WTC11 (cell line): ENCODE measurements at regions not wholly inside any gene's neighbourhood (a gene's known extent, or its start where the extent isn't known, plus 50 kb on each side); places are given as distances from the start of the nearest gene placed in this dataset.

ENCODE experiments used
- ATAC-seq: fragments of 200-7000 bp; cut with Tn5 transposase; 2 replicates; pipeline ENCODE4 v1.10.0; 2021; ENCODE audit warnings: mild to moderate bottlenecking, moderate library complexity
- CTCF ChIA-PET: fragments of 300-600 bp; sonication (Branson Sonifier 250); formaldehyde crosslinking; loops from one replicate; lab custom pipeline; 2021; ENCODE audit warnings: antibody characterized with exemption; lab: Charles Lee
- POLR2A ChIA-PET: fragments of 350-600 bp; sonication (Branson Sonifier 250); formaldehyde crosslinking; loops from one replicate; lab custom pipeline; 2021; ENCODE audit warnings: antibody characterized with exemption; lab: Charles Lee
- DNase-seq: peaks from one replicate; pipeline ENCODE4 v3.0.0; 2021; ENCODE audit warnings: low spot score
- H3K27ac Mint-ChIP-seq: 2 replicates; pipeline ENCODE4 v1.8.0; 2021; ENCODE audit warnings: mixed read lengths
- H3K27me3 Mint-ChIP-seq: 2 replicates; pipeline ENCODE4 v1.8.0; 2021; ENCODE audit warnings: low read depth, mild to moderate bottlenecking, moderate library complexity, mixed read lengths
- H3K36me3 Mint-ChIP-seq: 2 replicates; pipeline ENCODE4 v1.8.0; 2021; ENCODE audit warnings: mixed read lengths
- H3K4me1 Mint-ChIP-seq: 2 replicates; pipeline ENCODE4 v1.8.0; 2022; ENCODE audit warnings: mixed read lengths
- H3K4me3 Mint-ChIP-seq: 2 replicates; pipeline ENCODE4 v1.8.0; 2021; ENCODE audit warnings: mild to moderate bottlenecking, moderate library complexity, mixed read lengths
- H3K9me3 Mint-ChIP-seq: 2 replicates; pipeline ENCODE4 v1.8.0; 2021; ENCODE audit warnings: mixed read lengths
- ATF1 ChIP-seq: sonication (generic); formaldehyde crosslinking; IDR thresholded peaks from 2 replicates; pipeline ENCODE4 v1.8.1; 2023; ENCODE audit warnings: mild to moderate bottlenecking, moderate library complexity, missing genetic modification reagents
- FOXJ3 ChIP-seq: sonication (generic); formaldehyde crosslinking; IDR thresholded peaks from 2 replicates; pipeline ENCODE4 v1.9.0; 2021; ENCODE audit warnings: missing genetic modification reagents, mild to moderate bottlenecking, borderline replicate concordance
- GABPB1 ChIP-seq: sonication (generic); formaldehyde crosslinking; IDR thresholded peaks from 2 replicates; pipeline ENCODE4 v1.8.1; 2023; ENCODE audit warnings: mild to moderate bottlenecking, missing genetic modification reagents
- HMGXB4 ChIP-seq: sonication (generic); formaldehyde crosslinking; IDR thresholded peaks from 2 replicates; pipeline ENCODE4 v1.8.1; 2023; ENCODE audit warnings: mild to moderate bottlenecking, moderate library complexity, missing genetic modification reagents
- JUN ChIP-seq: sonication (generic); formaldehyde crosslinking; IDR thresholded peaks from 2 replicates; pipeline ENCODE4 v1.8.0; 2023; ENCODE audit warnings: mild to moderate bottlenecking, missing genetic modification reagents
- PRRX2 ChIP-seq: fragments of 250-450 bp; sonication (Bioruptor Pico); IDR thresholded peaks from 2 replicates; pipeline ENCODE4 v1.8.0; 2021; ENCODE audit warnings: mild to moderate bottlenecking
- SOX15 ChIP-seq: fragments of 250-450 bp; sonication (Bioruptor Pico); IDR thresholded peaks from 2 replicates; pipeline ENCODE4 v1.9.0; 2021; ENCODE audit warnings: mild to moderate bottlenecking
- TP53 ChIP-seq: sonication (generic); formaldehyde crosslinking; IDR thresholded peaks from 2 replicates; pipeline ENCODE4 v1.8.1; 2023; ENCODE audit warnings: mild to moderate bottlenecking, missing genetic modification reagents
- USF2 ChIP-seq: sonication (generic); formaldehyde crosslinking; IDR thresholded peaks from 2 replicates; pipeline ENCODE4 v1.8.1; 2023; ENCODE audit warnings: mild to moderate bottlenecking, missing genetic modification reagents, moderate library complexity
- ZNF396 ChIP-seq: fragments of 250-450 bp; sonication (Bioruptor Pico); IDR thresholded peaks from 2 replicates; pipeline ENCODE4 v1.8.0; 2021; ENCODE audit warnings: mild to moderate bottlenecking, moderate library complexity, borderline replicate concordance
- ZNF423 ChIP-seq: fragments of 250-450 bp; sonication (Bioruptor Pico); IDR thresholded peaks from 2 replicates; pipeline ENCODE4 v2.1.2; 2022; ENCODE audit warnings: mild to moderate bottlenecking, moderate library complexity
- ZNF532 ChIP-seq: fragments of 250-450 bp; sonication (Bioruptor Pico); IDR thresholded peaks from 2 replicates; pipeline ENCODE4 v1.9.0; 2021; ENCODE audit warnings: mild to moderate bottlenecking, borderline replicate concordance
- ZSCAN18 ChIP-seq: fragments of 250-450 bp; sonication (Bioruptor Pico); IDR thresholded peaks from 2 replicates; pipeline ENCODE4 v2.1.2; 2022; ENCODE audit warnings: mild to moderate bottlenecking, moderate library complexity
- TF ChIP-seq, protein P1 (sequence below): fragments of 250-450 bp; sonication (Bioruptor Pico); conservative IDR thresholded peaks from 2 replicates; pipeline ENCODE4 v1.9.0; 2021; ENCODE audit warnings: mild to moderate bottlenecking
- TF ChIP-seq, protein P2 (sequence below): sonication (generic); formaldehyde crosslinking; conservative IDR thresholded peaks from 2 replicates; pipeline ENCODE4 v1.8.1; 2023; ENCODE audit warnings: mild to moderate bottlenecking, low read depth, missing genetic modification reagents, moderate library complexity

- no peak for TF ChIP-seq ZSCAN18 (CRISPR knock-in tag)
- no peak for TF ChIP-seq SOX15 (CRISPR knock-in tag)
- TF ChIP-seq, protein P1, sequence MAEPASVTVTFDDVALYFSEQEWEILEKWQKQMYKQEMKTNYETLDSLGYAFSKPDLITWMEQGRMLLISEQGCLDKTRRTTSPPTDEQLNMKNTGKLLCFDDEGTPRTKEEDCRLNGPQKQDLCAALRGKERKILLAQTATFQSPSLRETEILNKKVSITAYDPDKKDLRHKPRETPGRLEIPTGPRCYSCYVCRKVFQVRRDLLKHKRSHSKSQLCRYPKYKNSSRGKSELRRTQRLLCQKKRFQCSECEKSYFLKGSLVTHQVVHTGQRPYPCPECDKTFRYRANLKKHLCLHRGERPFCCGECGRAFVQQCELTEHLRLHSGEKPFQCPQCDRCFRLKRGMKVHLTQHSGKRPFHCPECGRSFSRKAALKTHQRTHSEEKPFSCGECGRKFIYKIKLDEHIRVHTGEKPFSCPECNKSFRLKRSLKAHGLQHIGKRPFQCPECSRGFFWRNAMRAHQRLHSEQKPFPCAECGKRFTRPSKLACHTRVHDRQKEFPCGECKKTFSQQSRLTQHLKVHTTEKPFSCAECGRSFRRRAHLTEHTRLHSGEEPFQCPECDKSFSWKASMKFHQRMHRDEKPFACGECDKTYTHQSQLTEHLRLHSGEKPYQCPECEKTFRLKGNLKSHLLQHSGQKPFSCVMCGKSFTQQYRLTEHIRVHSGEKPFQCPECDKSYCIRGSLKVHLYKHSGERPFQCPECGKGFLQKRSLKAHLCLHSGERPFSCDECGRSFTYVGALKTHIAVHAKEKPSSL (CRISPR knock-in tag): no peak
- TF ChIP-seq ATF1: no peak
Observed at GRCh38 chr16:8230497-8230896, 359.8 kb downstream of the TMEM114 start (continued).

DNA sequence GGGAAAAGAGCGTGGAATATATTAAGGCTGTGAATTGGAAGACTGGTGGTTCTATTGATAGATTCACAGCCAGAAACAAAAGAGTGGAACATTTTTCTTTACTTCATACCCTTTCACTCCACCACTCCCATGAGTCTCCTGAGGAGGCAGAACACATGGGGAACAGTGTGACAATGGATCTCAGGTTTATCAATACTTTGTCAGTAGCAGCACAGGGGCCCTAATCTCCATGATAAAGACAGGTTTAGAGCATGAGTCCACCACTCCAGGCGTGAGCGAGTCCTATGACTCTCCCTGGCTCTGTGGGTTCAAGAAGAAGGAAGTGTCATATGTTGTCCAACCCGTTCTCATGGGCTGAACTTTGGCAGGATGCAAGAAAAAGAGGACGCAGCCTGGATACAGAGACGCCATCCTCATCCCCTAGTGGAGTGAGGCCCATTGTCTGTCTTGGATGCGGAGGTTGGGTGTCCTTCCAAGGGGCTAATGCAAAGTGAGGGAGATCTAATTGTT is 361.2 kb downstream of the TMEM114 start:
- no peak overlapping the region for H3K27ac Mint-ChIP-seq
- ChIA-PET CTCF (no interaction called here), POLR2A (no interaction called here)
- no peak overlapping the region for H3K4me3 Mint-ChIP-seq
- ATAC-seq (no peak), DNase-seq (no peak)
- no peak for TF ChIP-seq TP53 (CRISPR knock-in tag)
- TF ChIP-seq FOXJ3 (CRISPR knock-in tag): no peak
- no peak for TF ChIP-seq USF2 (CRISPR knock-in tag)
- no peak for TF ChIP-seq SOX15 (CRISPR knock-in tag)
- no peak for TF ChIP-seq ZNF532 (CRISPR knock-in tag)
- no peak for TF ChIP-seq JUN (CRISPR knock-in tag)
- no peak for TF ChIP-seq ZNF396 (CRISPR knock-in tag)
- TF ChIP-seq ZNF423 (CRISPR knock-in tag): no peak
- no peak for TF ChIP-seq HMGXB4 (CRISPR knock-in tag)
- no peak for TF ChIP-seq GABPB1 (CRISPR knock-in tag)
- no peak for TF ChIP-seq PRRX2 (CRISPR knock-in tag)
- TF ChIP-seq, protein P2, sequence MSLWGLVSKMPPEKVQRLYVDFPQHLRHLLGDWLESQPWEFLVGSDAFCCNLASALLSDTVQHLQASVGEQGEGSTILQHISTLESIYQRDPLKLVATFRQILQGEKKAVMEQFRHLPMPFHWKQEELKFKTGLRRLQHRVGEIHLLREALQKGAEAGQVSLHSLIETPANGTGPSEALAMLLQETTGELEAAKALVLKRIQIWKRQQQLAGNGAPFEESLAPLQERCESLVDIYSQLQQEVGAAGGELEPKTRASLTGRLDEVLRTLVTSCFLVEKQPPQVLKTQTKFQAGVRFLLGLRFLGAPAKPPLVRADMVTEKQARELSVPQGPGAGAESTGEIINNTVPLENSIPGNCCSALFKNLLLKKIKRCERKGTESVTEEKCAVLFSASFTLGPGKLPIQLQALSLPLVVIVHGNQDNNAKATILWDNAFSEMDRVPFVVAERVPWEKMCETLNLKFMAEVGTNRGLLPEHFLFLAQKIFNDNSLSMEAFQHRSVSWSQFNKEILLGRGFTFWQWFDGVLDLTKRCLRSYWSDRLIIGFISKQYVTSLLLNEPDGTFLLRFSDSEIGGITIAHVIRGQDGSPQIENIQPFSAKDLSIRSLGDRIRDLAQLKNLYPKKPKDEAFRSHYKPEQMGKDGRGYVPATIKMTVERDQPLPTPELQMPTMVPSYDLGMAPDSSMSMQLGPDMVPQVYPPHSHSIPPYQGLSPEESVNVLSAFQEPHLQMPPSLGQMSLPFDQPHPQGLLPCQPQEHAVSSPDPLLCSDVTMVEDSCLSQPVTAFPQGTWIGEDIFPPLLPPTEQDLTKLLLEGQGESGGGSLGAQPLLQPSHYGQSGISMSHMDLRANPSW (CRISPR knock-in tag): no peak
- H3K27me3 Mint-ChIP-seq: peaks cover 4% of the 10 kb centered on the region
- no peaks in the 10 kb centered on the region for H3K4me1 Mint-ChIP-seq
- peaks cover 80% of the 10 kb centered on the region for H3K36me3 Mint-ChIP-seq
- H3K9me3 Mint-ChIP-seq: peaks cover 94% of the 10 kb centered on the region
